K562 (cell line): ENCODE measurements at regions not wholly inside any gene's neighbourhood (a gene's known extent, or its start where the extent isn't known, plus 50 kb on each side); places are given as distances from the start of the nearest gene placed in this dataset.

ENCODE experiments used
- ATAC-seq: fragments of 200-7000 bp; cut with Tn5 transposase; 3 replicates; pipeline ENCODE4 v1.9.1; 2020; ENCODE audit warnings: moderate library complexity
- BruUV-seq: library from RNA; stranded (reverse); fragments of 400-500 nt; replicated peaks from 2 replicates; lab custom pipeline; 2021; lab: Mats Ljungman, UMichigan
- CTCF ChIA-PET: fragments of 300-600 bp; formaldehyde crosslinking; extraction: SDS; loops from one replicate; lab custom pipeline; 2021; ENCODE audit warnings: low intra/inter-chr PET ratio; lab: Yijun Ruan, JAX
- POLR2A ChIA-PET: fragments of 300-600, 350-650 bp; sonication (Branson Sonifier 250); formaldehyde crosslinking; extraction: SDS; loops from one replicate; lab custom pipeline; 2021; ENCODE audit warnings: antibody characterized with exemption, inconsistent platforms; lab: Yijun Ruan, JAX
- DNase-seq, 4 experiments: peaks; one replicate each; pipeline versions ENCODE4 v3.0.0 to v3.0.0-alpha.2; 2011 to 2018; ENCODE audit warnings: low spot score in 3 of 4, mixed read lengths in 3 of 4; ENCODE audit errors: extremely low read depth in 1 of 4
- FAIRE-seq: peaks from 2 replicates; lab custom pipeline; 2011; peaks lifted over from hg19 to GRCh38; lab: Jason Lieb, UNC
- H2AFZ ChIP-seq: 2 replicates; pipeline ENCODE4 v1.6.0; 2011; ENCODE audit warnings: low read depth, low read length, control low read depth, inconsistent platforms
- H3K27ac ChIP-seq: fragments of 200-600 bp; 3 replicates; pipeline ENCODE4 v1.8.0; 2011; ENCODE audit warnings: low read depth, mild to moderate bottlenecking, control low read depth, inconsistent platforms, low read length, moderate library complexity, mixed read lengths; ENCODE audit errors: extremely low read depth
- H3K27me3 ChIP-seq, 2 experiments: fragments of 300-600 bp in 1 of 2; 2 replicates in 1 of 2; 3 replicates in 1 of 2; pipeline versions ENCODE4 v1.6.0 to v1.8.0; 2011; ENCODE audit warnings: inconsistent platforms in 2 of 2, low read length in 2 of 2, mild to moderate bottlenecking in 1 of 2, mixed read lengths in 1 of 2, moderate library complexity in 1 of 2; ENCODE audit not compliant: control insufficient read depth in 2 of 2, insufficient read depth in 2 of 2
- H3K36me3 ChIP-seq: fragments of 300-600 bp; 3 replicates; pipeline ENCODE4 v1.8.0; 2011; ENCODE audit warnings: mild to moderate bottlenecking, low read length, inconsistent platforms; ENCODE audit not compliant: control insufficient read depth, insufficient read depth
- H3K4me1 ChIP-seq, 2 experiments: fragments of 200-600 bp in 1 of 2; replicated peaks in 1 of 2; 2 replicates in 1 of 2; 3 replicates in 1 of 2; pipeline versions ENCODE4 v1.5.1 to v1.8.0; 2011; ENCODE audit warnings: inconsistent platforms in 2 of 2, low read length in 2 of 2, mild to moderate bottlenecking in 1 of 2, mixed read lengths in 1 of 2, moderate library complexity in 1 of 2; ENCODE audit not compliant: control insufficient read depth in 2 of 2, insufficient read depth in 2 of 2
- H3K4me2 ChIP-seq: 2 replicates; pipeline ENCODE4 v1.6.1; 2011; ENCODE audit warnings: low read length, control low read depth, inconsistent platforms, mixed read lengths; ENCODE audit not compliant: insufficient read depth
- H3K4me3 ChIP-seq: fragments of 200-600 bp; sonication (generic), shearing (Covaris generic); 2 replicates; pipeline ENCODE4 v1.5.1; 2016; ENCODE audit warnings: control low read depth, inconsistent platforms
- H3K79me2 ChIP-seq: fragments of 200-600 bp; 3 replicates; pipeline ENCODE4 v1.8.0; 2011; ENCODE audit warnings: low read length, inconsistent platforms; ENCODE audit not compliant: control insufficient read depth, insufficient read depth
- H3K9ac ChIP-seq, 2 experiments: 2 replicates each; pipeline versions ENCODE4 v1.6.0 to v1.6.1; 2011; ENCODE audit warnings: low read depth in 2 of 2, low read length in 2 of 2, control low read depth in 1 of 2, inconsistent platforms in 1 of 2, mild to moderate bottlenecking in 1 of 2, mixed read lengths in 1 of 2; ENCODE audit not compliant: insufficient read depth in 1 of 2
- H3K9me1 ChIP-seq: one replicate; pipeline ENCODE4 v1.6.0; 2011; ENCODE audit warnings: inconsistent platforms, mild to moderate bottlenecking, low read length, moderate library complexity; ENCODE audit not compliant: control insufficient read depth, insufficient read depth
- H3K9me3 ChIP-seq: replicated peaks from 2 replicates; pipeline ENCODE4 v1.5.1; 2011; ENCODE audit warnings: low read depth, low read length, inconsistent platforms; ENCODE audit not compliant: control insufficient read depth, insufficient read depth
- H4K20me1 ChIP-seq: replicated peaks from 2 replicates; pipeline ENCODE4 v1.6.1; 2011; ENCODE audit warnings: low read length, inconsistent platforms, mixed read lengths; ENCODE audit not compliant: control insufficient read depth, insufficient read depth
- DACH1 ChIP-seq: fragments of 450-650 bp; IDR thresholded peaks from 2 replicates; pipeline ENCODE4 v1.6.1; 2018; ENCODE audit not compliant: partially characterized antibody
- HMG20B ChIP-seq: fragments of 250-450 bp; sonication (Bioruptor Pico); IDR thresholded peaks from 2 replicates; pipeline ENCODE4 v1.5.0; 2021; ENCODE audit warnings: mild to moderate bottlenecking
- NKRF ChIP-seq: fragments of 450-650 bp; IDR thresholded peaks from 2 replicates; pipeline ENCODE4 v1.6.1; 2016; ENCODE audit warnings: borderline replicate concordance
- ZNF134 ChIP-seq: fragments of 250-450 bp; sonication (Bioruptor Pico); conservative IDR thresholded peaks from 2 replicates; pipeline ENCODE4 v1.4.0; 2020
- WGBS: fragments of 100-300 bp; shearing (Covaris generic); methylation state at CpG from one replicate; pipeline ENCODE4 v1.1.6; 2016; ENCODE audit warnings: low coverage, mixed read lengths; ENCODE audit not compliant: insufficient coverage; ENCODE audit errors: missing lambda C conversion rate; 5-methylcytosine and 5-hydroxymethylcytosine counted together
- in situ Hi-C: fragments of 300-500 bp; cut with MboI; formaldehyde crosslinking; loops from 4 replicates; pipeline ENCODE4 v1.15.0; 2018; ENCODE audit warnings: inconsistent platforms, mixed read lengths
- intact Hi-C: fragments of 100-400 bp; cut with micrococcal nuclease; formaldehyde crosslinking; loops from 2 replicates; pipeline ENCODE4 v1.14.2; 2022

GRCh38 chr14:43735932-43736331 lies 771.2 kb downstream of the FSCB start:
- H3K9me1 ChIP-seq, result no peaks in the 10 kb centered on the region
- CTCF ChIA-PET, result no interaction called here
- no peak overlapping the region for H3K9ac ChIP-seq
- no peaks in the 10 kb centered on the region for H3K36me3 ChIP-seq
- no peaks in the 10 kb centered on the region for H3K27me3 ChIP-seq
- in situ Hi-C loops (no loop called here), intact Hi-C loops (no loop called here)
- POLR2A ChIA-PET, result no interaction called here
- H3K9me3 ChIP-seq, result no peaks in the 10 kb centered on the region
- H3K4me3 ChIP-seq, result no peak overlapping the region
- no peak overlapping the region for H2AFZ ChIP-seq
- no peak for TF ChIP-seq HMG20B
- no peak for TF ChIP-seq NKRF
- DNase-seq, result no peak
- H3K27ac ChIP-seq, result no peak overlapping the region
- no peak overlapping the region for H3K4me2 ChIP-seq
- no TSS peak for BruUV-seq
- H3K4me1 ChIP-seq, result no peaks in the 10 kb centered on the region
- WGBS, result 0% methylated on average over 3 of the region's 3 CpGs
- no peak for FAIRE-seq
- H3K79me2 ChIP-seq, result no peaks in the 10 kb centered on the region
- no peaks in the 10 kb centered on the region for H4K20me1 ChIP-seq
- no peak for ATAC-seq

GRCh38 chr14:43729143-43729542 lies 777.9 kb downstream of the FSCB start:
- TF ChIP-seq DACH1 (no peak), ZNF134 (CRISPR knock-in tag) (no peak)
- CTCF ChIA-PET, result no interaction called here
- no TSS peak for BruUV-seq
- Histone ChIP-seq H4K20me1 (no peaks in the 10 kb centered on the region), H3K27me3 (no peaks in the 10 kb centered on the region), H3K79me2 (no peaks in the 10 kb centered on the region), H3K4me1 (no peaks in the 10 kb centered on the region), H3K9me1 (no peaks in the 10 kb centered on the region), H3K4me2 (no peak overlapping the region), H3K9ac (no peak overlapping the region), H3K27ac (no peak overlapping the region), H3K36me3 (no peaks in the 10 kb centered on the region), H3K4me3 (no peak overlapping the region), H2AFZ (no peak overlapping the region), H3K9me3 (no peaks in the 10 kb centered on the region)
- DNase-seq, result no peak
- intact Hi-C loops, result no loop called here
- POLR2A ChIA-PET, result no interaction called here
- in situ Hi-C loops, result no loop called here
- 3% methylated on average over 4 of the region's 4 CpGs for WGBS
- no peak for ATAC-seq
- FAIRE-seq, result no peak
